Rectal smooth muscle tissue (tissue), 1 donor: ENCODE measurements at regions not wholly inside any gene's neighbourhood (a gene's known extent, or its start where the extent isn't known, plus 50 kb on each side); places are given as distances from the start of the nearest gene placed in this dataset.

ENCODE experiments used
- H3K27ac ChIP-seq: one replicate; pipeline ENCODE4 v1.7.0; 2013; ENCODE audit warnings: low read depth, low read length, inconsistent platforms
- H3K27me3 ChIP-seq: one replicate; pipeline ENCODE4 v1.7.0; 2013; ENCODE audit warnings: low read length; ENCODE audit not compliant: control insufficient read depth, insufficient read depth
- H3K36me3 ChIP-seq: one replicate; pipeline ENCODE4 v1.7.0; 2013; ENCODE audit warnings: low read length; ENCODE audit not compliant: control insufficient read depth, insufficient read depth
- H3K4me1 ChIP-seq: one replicate; pipeline ENCODE4 v1.7.0; 2013; ENCODE audit warnings: low read length; ENCODE audit not compliant: control insufficient read depth, insufficient read depth
- H3K4me3 ChIP-seq: one replicate; pipeline ENCODE4 v1.7.0; 2013; ENCODE audit warnings: low read length
- H3K9ac ChIP-seq: one replicate; pipeline ENCODE4 v1.7.0; 2013; ENCODE audit warnings: low read length

DNA sequence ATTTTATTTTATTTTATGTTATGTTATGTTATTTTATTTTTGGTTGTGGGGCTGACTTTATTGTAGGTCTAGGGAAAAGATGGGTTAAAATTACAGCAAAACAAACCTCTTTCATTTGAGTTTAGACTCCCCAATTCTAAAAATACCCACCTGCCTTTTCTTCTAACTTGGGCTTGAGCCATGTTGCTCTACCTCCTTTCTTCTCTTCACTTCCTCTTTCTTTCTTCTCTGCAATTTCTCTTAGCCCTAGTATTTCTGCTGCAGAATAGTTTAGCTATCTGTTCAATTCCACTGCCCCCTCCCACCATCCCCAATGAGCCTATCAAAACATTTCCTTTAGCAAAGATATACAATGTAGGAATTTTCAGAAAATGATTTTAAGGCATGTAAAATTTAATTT, 653.3 kb downstream of the ARAP2 start:
- Histone ChIP-seq H3K27ac (no peak overlapping the region), H3K27me3 (no peaks in the 10 kb centered on the region), H3K36me3 (no peaks in the 10 kb centered on the region), H3K4me3 (no peak overlapping the region), H3K9ac (no peak overlapping the region), H3K4me1 (no peaks in the 10 kb centered on the region)

DNA sequence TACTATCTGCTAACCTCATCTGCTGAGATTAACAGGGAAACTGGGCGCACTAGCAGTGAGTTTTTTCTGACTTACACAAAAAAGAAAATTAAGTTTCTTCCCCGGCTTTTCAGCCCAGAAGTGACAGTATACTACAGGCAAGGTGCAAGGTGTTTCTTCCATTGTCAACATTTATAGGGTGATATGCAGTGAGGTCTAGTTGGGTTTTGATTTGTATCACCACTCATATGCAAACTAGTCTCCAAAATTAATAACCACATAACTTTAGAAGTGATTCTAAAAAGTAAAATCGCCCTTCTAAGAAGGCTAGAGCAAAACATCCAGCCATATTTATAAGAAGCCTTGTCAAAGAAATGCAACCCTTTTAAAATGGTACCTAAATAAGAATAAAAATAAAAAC, 640.1 kb downstream of the ARAP2 start:
- no peaks in the 10 kb centered on the region for H3K27me3 ChIP-seq
- no peaks in the 10 kb centered on the region for H3K36me3 ChIP-seq
- H3K4me3 ChIP-seq = no peak overlapping the region
- H3K27ac ChIP-seq = no peak overlapping the region
- no peaks in the 10 kb centered on the region for H3K4me1 ChIP-seq
- no peak overlapping the region for H3K9ac ChIP-seq

DNA sequence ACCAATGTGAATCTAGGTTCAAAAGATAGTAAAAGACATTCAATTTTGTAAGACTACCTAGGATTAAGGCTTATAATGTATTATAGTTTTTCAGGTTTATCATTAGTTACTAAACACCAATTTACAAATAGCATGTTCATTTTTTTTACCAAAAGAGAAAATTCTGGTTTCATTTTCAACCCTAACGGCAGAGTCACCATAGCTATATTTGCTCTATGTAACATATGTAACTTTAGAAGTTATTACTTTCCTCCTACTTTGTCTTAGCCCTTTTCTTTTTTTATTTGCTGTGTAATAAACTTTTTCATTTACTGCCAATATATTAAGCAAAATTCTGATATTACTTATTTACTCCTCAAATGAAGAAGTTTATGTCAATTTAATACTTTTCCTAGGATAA, 639.6 kb downstream of the ARAP2 start:
- no peak overlapping the region for H3K9ac ChIP-seq
- H3K36me3 ChIP-seq = no peaks in the 10 kb centered on the region
- H3K27ac ChIP-seq = no peak overlapping the region
- H3K27me3 ChIP-seq = no peaks in the 10 kb centered on the region
- no peaks in the 10 kb centered on the region for H3K4me1 ChIP-seq
- H3K4me3 ChIP-seq = no peak overlapping the region

DNA sequence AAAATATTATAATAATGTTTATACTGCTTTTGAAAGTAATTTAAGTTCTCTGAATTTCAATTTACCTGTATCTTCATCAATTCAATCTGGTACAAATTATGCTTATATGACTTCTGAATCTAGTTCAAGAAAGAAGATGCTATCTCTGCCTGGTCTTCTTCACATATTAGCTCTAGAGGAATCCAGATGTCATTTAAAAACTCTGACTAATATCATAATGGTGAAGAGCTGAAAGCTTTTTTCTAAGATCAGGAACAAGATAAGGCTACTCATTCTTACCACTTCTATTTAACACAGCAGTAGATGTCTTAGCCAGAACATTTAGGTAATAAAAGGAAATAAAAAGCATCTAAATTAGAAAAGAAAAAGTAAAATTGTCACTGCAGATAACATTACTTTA, 636.1 kb downstream of the ARAP2 start:
- Histone ChIP-seq H3K36me3 (no peaks in the 10 kb centered on the region), H3K4me3 (no peak overlapping the region), H3K4me1 (no peaks in the 10 kb centered on the region), H3K27me3 (no peaks in the 10 kb centered on the region), H3K27ac (no peak overlapping the region), H3K9ac (no peak overlapping the region)

DNA sequence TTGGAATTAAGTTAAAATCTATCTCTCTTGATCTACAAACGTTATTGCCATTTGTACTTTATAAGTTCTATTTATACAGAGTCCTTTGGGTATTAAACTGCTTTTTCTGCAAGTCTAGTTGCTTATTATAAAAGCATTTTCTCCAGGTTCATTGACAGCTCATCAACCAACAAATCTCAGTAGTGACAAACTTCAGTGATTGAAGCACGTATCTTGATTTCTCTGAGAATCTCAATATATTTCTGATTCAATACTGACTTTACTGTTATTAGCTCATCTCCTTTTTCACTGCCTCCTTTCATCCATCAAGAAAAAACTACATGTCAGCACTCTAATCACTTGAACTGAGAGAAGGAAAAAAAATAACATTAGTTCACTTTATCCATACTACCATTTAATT, 630.2 kb downstream of the ARAP2 start:
- Histone ChIP-seq H3K4me3 (no peak overlapping the region), H3K27ac (no peak overlapping the region), H3K9ac (no peak overlapping the region), H3K36me3 (no peaks in the 10 kb centered on the region), H3K4me1 (no peaks in the 10 kb centered on the region), H3K27me3 (no peaks in the 10 kb centered on the region)

DNA sequence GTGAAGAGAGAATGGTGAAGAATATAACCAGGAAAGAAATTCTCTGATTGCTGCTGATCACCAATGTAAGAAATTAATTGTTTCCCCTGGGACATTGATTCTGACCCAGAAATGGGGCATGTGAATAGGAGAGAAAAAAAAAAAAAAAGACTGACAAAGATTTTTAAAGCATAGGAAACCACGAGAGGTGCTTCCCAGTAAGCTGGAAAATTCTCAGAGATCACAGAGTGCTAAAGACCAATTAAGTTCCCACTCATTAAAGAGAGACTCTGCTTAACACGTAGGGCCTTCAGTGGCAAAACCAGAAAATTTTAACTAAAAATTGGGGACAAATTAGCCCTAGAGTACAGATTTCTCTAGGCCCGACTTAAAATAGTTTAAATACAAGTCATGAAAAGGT, 604.4 kb downstream of the ARAP2 start:
- Histone ChIP-seq H3K9ac (no peak overlapping the region), H3K27ac (no peak overlapping the region), H3K4me3 (no peak overlapping the region), H3K27me3 (no peaks in the 10 kb centered on the region), H3K36me3 (no peaks in the 10 kb centered on the region), H3K4me1 (no peaks in the 10 kb centered on the region)

DNA sequence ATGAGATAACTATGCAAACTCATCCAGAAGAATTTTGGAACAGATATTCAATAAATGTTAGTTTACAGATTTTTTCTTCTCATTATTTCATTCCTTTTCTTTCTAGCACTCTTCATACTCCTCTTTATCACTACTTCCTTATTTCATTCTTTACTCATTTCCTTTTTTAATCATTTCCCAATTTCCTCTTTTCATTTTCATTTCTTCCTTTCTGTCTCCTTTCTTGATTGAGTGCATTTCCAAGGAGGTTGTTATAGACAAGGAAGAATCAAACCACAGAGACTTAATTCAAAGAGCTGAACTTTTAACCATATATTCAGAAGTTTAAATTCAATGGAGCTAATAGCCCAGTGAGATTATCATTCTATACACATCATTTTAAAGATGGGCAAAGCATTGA, 600.7 kb downstream of the ARAP2 start:
- Histone ChIP-seq H3K4me3 (no peak overlapping the region), H3K27ac (no peak overlapping the region), H3K27me3 (no peaks in the 10 kb centered on the region), H3K4me1 (no peaks in the 10 kb centered on the region), H3K36me3 (no peaks in the 10 kb centered on the region), H3K9ac (no peak overlapping the region)

DNA sequence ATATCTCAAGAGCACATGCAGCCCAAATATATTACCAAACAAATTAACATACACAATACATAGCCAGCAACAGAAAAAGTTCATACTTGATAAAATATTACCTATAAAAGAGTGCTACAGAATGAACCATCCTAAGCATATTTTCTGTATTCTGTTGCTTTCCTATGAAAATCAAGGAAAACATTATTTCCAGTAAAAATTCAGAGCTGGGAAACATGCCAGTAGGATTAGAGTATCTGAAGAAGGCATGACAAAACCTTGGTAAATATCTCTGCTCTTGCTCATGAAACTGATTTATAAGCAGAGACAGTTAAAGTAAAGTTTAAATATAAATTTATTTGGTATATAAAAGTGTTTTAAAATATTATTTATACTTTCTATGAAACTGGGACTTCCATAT, 599.7 kb downstream of the ARAP2 start:
- H3K36me3 ChIP-seq = no peaks in the 10 kb centered on the region
- H3K4me1 ChIP-seq = no peaks in the 10 kb centered on the region

DNA sequence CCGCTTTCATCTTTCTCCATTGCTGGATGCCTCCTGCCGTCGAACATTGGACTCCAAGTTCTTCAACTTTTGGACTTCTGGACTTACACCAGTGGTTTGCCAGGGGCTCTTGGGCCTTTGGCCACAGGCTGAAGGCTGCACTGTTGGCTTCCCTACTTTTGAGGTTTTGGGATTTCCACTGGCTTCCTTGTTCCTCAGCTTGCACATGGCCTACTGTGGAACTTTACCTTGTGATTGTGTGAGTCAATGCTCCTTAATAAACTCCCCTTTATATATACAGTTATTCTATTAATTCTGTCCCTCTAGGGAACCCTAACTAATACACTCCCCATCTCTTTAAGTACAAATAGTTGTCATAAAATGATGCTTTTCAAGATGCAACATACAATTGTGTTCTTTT, 595.3 kb downstream of the ARAP2 start:
- no peak overlapping the region for H3K4me3 ChIP-seq
- no peak overlapping the region for H3K27ac ChIP-seq
- H3K4me1 ChIP-seq = no peaks in the 10 kb centered on the region
- no peaks in the 10 kb centered on the region for H3K27me3 ChIP-seq
- no peaks in the 10 kb centered on the region for H3K36me3 ChIP-seq
- no peak overlapping the region for H3K9ac ChIP-seq

More for the DNA sequence above, 599.7 kb downstream of the ARAP2 start:
- Histone ChIP-seq H3K27me3 (no peaks in the 10 kb centered on the region), H3K27ac (no peak overlapping the region), H3K4me3 (no peak overlapping the region), H3K9ac (no peak overlapping the region)

DNA sequence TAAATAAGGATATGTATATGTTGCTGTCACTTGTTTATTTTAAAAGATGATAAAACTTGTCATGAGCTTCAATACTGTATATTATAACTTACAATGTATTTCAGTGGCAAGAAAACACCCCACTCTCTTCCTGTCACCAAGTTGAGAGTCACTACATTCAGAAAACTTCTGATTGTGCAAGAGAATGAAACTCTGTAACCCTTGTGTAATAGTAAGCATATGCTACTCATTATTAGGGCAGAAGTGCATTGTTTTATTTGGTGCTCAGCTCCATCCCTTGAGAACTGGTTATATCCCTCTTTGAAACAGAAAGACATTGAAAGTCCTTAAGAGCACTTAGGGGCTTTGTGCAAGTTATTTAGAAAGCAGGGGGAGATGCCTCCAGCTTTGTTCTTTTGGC, 594.5 kb downstream of the ARAP2 start:
- H3K27me3 ChIP-seq = no peaks in the 10 kb centered on the region
- H3K4me1 ChIP-seq = no peaks in the 10 kb centered on the region
- no peak overlapping the region for H3K9ac ChIP-seq
- H3K4me3 ChIP-seq = no peak overlapping the region
- H3K36me3 ChIP-seq = no peaks in the 10 kb centered on the region
- H3K27ac ChIP-seq = no peak overlapping the region

DNA sequence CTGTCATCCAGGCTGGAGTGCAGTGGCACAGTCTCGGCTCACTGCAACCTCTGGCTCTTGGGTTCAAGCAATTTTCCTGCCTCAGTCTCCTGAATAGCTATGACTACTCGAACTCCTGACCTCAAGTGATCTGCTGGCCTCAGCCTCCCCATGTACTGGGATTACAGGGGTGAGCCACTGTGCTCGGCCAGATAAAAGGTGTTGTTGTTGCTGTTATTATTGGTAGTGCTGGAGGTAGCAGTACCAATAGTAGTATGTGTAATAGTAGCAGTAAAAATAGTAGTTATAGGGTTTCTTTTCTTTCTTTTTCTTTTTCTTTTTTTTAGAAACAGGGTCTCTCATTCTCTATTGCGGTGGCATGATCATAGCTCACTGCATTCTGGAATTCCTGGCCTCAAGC, 592.1 kb downstream of the ARAP2 start:
- Histone ChIP-seq H3K4me1 (no peaks in the 10 kb centered on the region), H3K36me3 (no peaks in the 10 kb centered on the region), H3K4me3 (no peak overlapping the region), H3K27ac (no peak overlapping the region), H3K9ac (no peak overlapping the region), H3K27me3 (no peaks in the 10 kb centered on the region)

DNA sequence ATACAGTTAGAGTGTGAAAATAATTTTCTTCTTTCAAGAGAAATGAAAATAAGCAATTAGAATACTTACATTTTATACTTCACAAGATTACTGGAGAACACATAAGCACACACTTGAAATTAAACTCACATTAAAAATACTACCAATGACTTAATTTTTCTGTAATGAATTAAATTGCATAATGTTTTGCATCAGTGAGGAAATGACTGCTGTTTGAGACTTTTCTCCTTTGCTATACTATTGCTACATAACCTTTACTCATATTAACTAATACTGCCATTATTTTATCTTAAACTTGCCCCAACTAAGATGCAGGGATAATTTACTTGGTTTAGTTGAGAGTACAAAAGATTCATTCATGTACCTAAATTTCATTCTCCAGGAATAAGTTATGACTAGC, 590.9 kb downstream of the ARAP2 start:
- H3K4me3 ChIP-seq = no peak overlapping the region
- H3K27ac ChIP-seq = no peak overlapping the region
- H3K36me3 ChIP-seq = no peaks in the 10 kb centered on the region
- no peaks in the 10 kb centered on the region for H3K4me1 ChIP-seq
- no peak overlapping the region for H3K9ac ChIP-seq
- no peaks in the 10 kb centered on the region for H3K27me3 ChIP-seq

DNA sequence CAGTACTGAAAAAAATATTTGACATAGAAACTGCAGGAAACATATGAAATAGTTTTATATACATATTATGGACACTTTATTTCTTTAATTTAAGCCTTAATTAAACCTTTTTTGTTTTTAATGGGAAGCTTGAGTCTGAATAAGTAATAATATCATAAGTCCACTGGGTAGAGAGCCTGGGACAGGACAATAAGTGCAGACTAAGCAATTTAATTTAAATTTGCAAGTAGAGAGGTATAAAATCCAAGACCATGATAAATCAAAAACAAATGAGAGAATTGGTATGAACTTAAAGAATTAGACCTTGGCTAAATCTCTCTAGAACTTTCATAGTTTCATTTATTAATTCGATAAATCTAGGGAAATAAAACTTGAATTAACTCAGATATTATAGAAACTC, 571.2 kb downstream of the ARAP2 start:
- no peak overlapping the region for H3K27ac ChIP-seq

DNA sequence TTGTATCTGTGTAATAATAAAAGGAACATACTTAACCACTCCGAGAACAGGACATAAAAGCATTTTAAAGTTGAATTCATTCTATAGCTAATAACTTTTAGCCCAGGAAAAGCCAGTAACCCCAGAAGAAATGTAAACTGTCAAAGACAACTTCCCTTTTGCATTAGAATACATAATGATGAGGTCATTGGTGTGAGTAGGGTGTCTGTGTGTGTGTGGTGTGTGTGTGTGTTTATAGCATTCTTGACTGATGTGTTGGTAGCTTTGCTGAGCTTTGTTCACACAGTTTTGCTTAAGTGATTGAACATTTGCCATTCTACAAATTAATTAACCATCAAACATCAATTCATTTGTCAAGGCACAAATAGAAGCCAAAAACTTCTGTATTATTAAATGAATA, 559.6 kb downstream of the ARAP2 start:
- Histone ChIP-seq H3K36me3 (no peaks in the 10 kb centered on the region), H3K27ac (no peak overlapping the region), H3K4me3 (no peak overlapping the region), H3K4me1 (no peaks in the 10 kb centered on the region), H3K9ac (no peak overlapping the region), H3K27me3 (no peaks in the 10 kb centered on the region)

More for the DNA sequence above, 571.2 kb downstream of the ARAP2 start:
- no peaks in the 10 kb centered on the region for H3K4me1 ChIP-seq
- no peaks in the 10 kb centered on the region for H3K36me3 ChIP-seq
- H3K4me3 ChIP-seq = no peak overlapping the region
- no peaks in the 10 kb centered on the region for H3K27me3 ChIP-seq
- H3K9ac ChIP-seq = no peak overlapping the region
